SK-N-MC (cell line): ENCODE measurements at regions not wholly inside any gene's neighbourhood (a gene's known extent, or its start where the extent isn't known, plus 50 kb on each side); places are given as distances from the start of the nearest gene placed in this dataset.

Source experiments
- DNase-seq: peaks from one replicate; pipeline ENCODE4 v3.0.0-alpha.2; 2011; ENCODE audit warnings: low read depth, low spot score
- H3K27ac ChIP-seq: fragments of 200-600 bp; sonication (generic); 2 replicates; pipeline ENCODE4 v1.5.1; 2016; ENCODE audit warnings: mixed run types
- H3K36me3 ChIP-seq: fragments of 200-600 bp; sonication (generic); 2 replicates; pipeline ENCODE4 v1.6.1; 2017; ENCODE audit warnings: antibody characterized with exemption, low read length, mixed read lengths; ENCODE audit not compliant: insufficient read depth
- H3K4me3 ChIP-seq: fragments of 200-600 bp; sonication (generic); 2 replicates; pipeline ENCODE4 v1.5.1; 2016
- H3K9ac ChIP-seq: fragments of 200-600 bp; sonication (generic); 2 replicates; pipeline ENCODE4 v1.8.0; 2017; ENCODE audit warnings: mixed run types, mixed read lengths; ENCODE audit not compliant: insufficient read length
- H3K9me3 ChIP-seq: fragments of 200-600 bp; sonication (generic); 2 replicates; pipeline ENCODE4 v1.6.1; 2017; ENCODE audit warnings: low read depth, mild to moderate bottlenecking, antibody characterized with exemption, low read length, moderate library complexity, mixed read lengths
- EZH2 ChIP-seq: fragments of 200-600 bp; sonication (generic); IDR thresholded peaks from one replicate; pipeline ENCODE4 v1.6.1; 2017; ENCODE audit warnings: antibody characterized with exemption
- FOXP2 ChIP-seq: optimal IDR thresholded peaks from 2 replicates; pipeline ENCODE3; 2011; ENCODE audit warnings: mild to moderate bottlenecking, moderate library complexity; ENCODE audit not compliant: insufficient read depth; ENCODE audit errors: extremely low read length, control extremely low read depth
- POLR2AphosphoS5 ChIP-seq: IDR thresholded peaks from 2 replicates; pipeline ENCODE4 v1.6.1; 2012; ENCODE audit warnings: mild to moderate bottlenecking, low read depth, low read length, borderline replicate concordance

DNA sequence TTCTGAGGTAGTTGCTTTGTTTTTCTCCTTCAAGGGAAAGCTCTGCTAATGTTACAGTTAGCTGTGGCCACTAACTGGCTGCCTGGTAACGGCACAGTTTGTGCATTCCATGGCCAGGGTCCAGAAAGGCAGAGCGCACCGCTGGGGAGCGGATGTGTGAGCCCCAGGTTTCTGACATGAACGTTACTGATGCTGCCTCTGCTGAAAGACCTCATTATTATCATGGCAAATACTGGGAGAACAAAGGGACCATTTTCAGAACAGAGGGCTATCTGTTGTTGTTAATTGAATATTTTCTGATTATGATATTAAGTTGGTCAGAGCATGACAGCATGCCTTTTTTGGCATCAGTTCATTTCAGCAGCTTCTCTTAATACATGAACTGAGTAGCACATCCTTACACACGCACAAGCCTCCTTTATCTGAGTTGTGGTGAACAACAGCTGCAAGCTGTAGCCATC lies 134.1 kb downstream of the NUDT12 start:
- no peak for DNase-seq
- Histone ChIP-seq H3K4me3 (no peak overlapping the region), H3K36me3 (no peaks in the 10 kb centered on the region), H3K9ac (no peak overlapping the region), H3K27ac (no peak overlapping the region), H3K9me3 (no peaks in the 10 kb centered on the region)
- TF ChIP-seq POLR2AphosphoS5 = no peak
- TF ChIP-seq FOXP2 = no peak
- TF ChIP-seq EZH2 = no peak

DNA sequence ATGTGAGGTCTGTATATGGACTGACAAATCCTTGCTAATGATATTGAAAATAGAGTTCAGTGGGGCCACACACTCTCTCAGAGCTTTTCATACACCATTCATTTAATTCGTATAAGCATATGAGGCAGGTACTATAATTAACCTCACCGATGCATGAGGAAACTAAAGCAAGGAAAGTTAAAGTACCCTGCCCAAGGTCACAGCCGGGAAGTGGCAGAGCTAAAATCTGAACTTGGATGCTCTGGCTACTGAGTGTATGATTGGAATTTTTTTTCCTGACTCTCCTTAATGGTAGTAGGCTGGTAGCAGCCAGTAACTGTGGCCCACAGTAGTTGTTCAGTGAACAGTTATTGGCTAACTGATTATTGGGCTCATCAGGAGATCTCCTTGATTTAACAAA lies 135.3 kb downstream of the NUDT12 start:
- no peaks in the 10 kb centered on the region for H3K9me3 ChIP-seq
- H3K4me3 ChIP-seq = no peak overlapping the region
- TF ChIP-seq EZH2 (no peak), FOXP2 (no peak), POLR2AphosphoS5 (no peak)
- H3K27ac ChIP-seq = no peak overlapping the region
- no peaks in the 10 kb centered on the region for H3K36me3 ChIP-seq
- H3K9ac ChIP-seq = no peak overlapping the region
- no peak for DNase-seq

DNA sequence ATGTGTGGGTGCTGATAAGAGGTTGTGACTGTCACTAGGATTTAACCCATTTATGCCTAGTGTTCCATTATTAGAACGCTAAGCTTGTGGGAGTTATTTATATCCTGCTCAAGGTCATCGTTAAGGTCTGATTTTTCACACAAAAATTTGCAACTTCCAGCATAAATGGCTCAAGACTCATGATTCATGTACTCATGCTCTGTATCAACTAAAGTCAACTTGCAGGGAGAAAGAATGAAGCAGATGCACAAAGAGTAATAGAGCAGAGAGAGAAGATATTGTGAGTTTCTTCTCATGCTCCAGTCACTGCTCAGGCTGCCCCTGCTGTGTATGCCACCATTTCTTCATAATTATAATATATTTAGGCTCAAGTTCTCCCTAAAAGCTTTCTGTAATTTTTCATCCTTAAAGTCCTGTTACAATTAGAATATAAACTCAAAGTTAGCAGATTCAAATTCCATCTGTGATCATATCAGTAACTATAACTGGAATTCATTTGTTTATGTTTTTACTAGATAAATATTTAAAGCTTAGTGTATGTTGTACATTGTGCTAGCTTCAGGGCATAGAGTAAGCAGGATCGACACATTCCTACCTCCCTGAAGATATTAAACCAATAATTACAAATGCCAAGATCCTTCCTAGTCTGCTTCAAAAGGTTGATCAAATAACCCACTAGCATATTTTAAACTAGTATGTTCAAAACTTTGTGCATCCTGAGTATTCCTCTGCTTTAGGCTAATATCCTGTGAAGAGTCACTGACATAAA lies 136.7 kb downstream of the NUDT12 start:
- H3K9me3 ChIP-seq = no peaks in the 10 kb centered on the region
- H3K9ac ChIP-seq = no peak overlapping the region
- no peaks in the 10 kb centered on the region for H3K36me3 ChIP-seq
- H3K27ac ChIP-seq = peak overlapping the region; percentile 39; the same call in 1 of the 2 replicates
- H3K4me3 ChIP-seq = no peak overlapping the region; the same call in 1 of the 2 replicates
- no peak for DNase-seq
- no peak for TF ChIP-seq EZH2
- TF ChIP-seq POLR2AphosphoS5 = no peak
- TF ChIP-seq FOXP2 = no peak

DNA sequence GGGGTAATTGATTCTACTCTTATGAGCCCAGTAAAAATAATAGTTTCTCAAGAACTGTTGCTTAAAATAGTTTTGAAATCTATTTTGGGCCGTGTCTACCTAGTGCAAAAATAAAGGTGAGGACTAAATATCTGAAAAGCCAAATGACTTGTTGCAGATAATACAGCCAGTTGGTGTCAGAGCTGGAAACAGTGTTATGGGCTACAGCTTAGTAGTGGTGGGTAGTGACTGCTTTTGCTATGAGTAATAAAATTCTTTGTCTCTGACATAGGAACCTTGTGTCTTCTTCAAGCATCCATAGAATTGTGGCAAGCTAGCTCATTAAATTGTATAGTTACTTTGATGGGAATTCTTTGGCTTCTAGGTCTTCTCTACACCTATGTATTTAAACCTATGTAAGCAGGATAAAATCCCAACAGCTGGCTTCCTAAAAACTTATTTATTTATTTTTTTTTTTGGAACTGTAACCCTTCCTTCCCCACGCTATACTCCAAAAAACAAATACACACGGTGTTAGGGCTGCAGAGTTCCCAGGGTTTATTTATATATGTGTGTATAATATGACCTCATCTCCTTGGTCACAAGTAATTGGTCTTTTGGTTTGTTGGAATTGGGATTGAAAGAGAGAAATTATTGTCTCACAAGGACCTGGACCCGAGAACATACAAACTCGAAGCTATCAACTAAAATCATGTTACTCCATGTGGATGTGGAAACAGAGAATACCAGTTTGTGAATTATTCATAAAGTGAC lies 138.0 kb downstream of the NUDT12 start:
- no peak overlapping the region for H3K4me3 ChIP-seq
- H3K9me3 ChIP-seq = no peaks in the 10 kb centered on the region
- DNase-seq = no peak
- no peak overlapping the region for H3K27ac ChIP-seq
- H3K9ac ChIP-seq = no peak overlapping the region
- H3K36me3 ChIP-seq = no peaks in the 10 kb centered on the region
- TF ChIP-seq FOXP2 = no peak
- TF ChIP-seq POLR2AphosphoS5 = no peak
- TF ChIP-seq EZH2 = no peak

DNA sequence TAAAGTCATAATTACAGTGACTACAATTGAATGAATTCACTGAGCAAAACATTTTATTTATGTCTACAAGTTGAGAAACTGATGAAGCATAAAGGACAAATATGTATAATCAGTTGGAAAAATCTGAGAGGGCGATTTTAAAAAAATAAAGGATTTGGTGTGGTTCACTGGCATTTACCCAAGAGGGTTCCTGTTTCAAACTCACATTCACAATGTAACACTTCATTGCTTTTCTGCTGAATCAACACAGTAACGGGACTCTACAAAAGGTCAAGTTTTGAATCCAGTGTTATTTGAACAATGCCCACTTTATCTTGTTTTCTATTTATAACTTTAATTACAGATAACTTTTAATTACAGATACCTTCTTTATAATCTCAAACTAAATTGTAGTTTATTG lies 138.6 kb downstream of the NUDT12 start:
- no peak overlapping the region for H3K9ac ChIP-seq
- H3K9me3 ChIP-seq = no peaks in the 10 kb centered on the region
- no peak overlapping the region for H3K27ac ChIP-seq
- no peaks in the 10 kb centered on the region for H3K36me3 ChIP-seq
- no peak for DNase-seq
- TF ChIP-seq POLR2AphosphoS5 (no peak), EZH2 (no peak), FOXP2 (no peak)
- H3K4me3 ChIP-seq = no peak overlapping the region

DNA sequence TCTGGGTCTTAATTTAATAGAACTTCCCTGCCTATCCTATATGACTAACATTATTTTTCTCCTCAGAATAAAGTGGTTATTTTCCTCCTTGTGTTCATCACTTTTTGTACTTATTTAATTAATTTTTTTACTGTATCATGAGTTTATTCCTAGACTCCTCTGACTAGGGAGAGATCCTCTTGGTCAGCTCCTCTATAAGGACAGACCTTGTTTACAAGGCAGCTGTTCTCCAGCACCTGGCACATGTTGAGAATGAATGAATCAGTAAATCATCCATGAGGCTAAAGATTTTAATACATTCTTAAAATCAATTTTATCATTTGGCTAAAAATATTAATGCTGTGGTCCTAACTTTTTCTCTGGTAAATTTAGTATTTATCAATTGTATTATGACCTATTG lies 139.8 kb downstream of the NUDT12 start:
- DNase-seq = no peak
- Histone ChIP-seq H3K9me3 (no peaks in the 10 kb centered on the region), H3K9ac (no peak overlapping the region), H3K4me3 (no peak overlapping the region), H3K27ac (no peak overlapping the region), H3K36me3 (no peaks in the 10 kb centered on the region)
- no peak for TF ChIP-seq EZH2
- TF ChIP-seq POLR2AphosphoS5 = no peak
- TF ChIP-seq FOXP2 = no peak

DNA sequence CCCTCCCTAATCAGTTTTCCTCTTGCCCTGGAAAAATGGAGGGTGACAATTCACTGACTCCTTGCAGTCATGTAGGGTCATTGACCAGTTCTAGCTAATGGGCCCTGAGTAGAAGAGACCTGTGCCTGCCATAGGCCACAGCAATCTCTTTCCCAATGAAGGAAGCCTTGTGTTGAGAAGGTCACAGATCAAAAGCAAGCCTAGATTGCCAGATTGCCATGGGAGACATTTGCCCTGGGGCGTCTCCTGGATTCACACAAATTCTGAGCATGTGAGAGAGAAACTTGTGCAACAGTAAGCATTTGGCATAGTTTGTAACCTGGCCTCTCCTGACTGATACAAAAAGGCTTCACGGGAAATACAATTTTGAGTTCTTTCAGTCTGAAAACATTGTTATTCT lies 148.0 kb downstream of the NUDT12 start:
- Histone ChIP-seq H3K36me3 (no peaks in the 10 kb centered on the region), H3K27ac (no peak overlapping the region), H3K9ac (no peak overlapping the region), H3K9me3 (no peaks in the 10 kb centered on the region), H3K4me3 (no peak overlapping the region)
- DNase-seq = no peak
- TF ChIP-seq FOXP2 (no peak), EZH2 (no peak), POLR2AphosphoS5 (no peak)

DNA sequence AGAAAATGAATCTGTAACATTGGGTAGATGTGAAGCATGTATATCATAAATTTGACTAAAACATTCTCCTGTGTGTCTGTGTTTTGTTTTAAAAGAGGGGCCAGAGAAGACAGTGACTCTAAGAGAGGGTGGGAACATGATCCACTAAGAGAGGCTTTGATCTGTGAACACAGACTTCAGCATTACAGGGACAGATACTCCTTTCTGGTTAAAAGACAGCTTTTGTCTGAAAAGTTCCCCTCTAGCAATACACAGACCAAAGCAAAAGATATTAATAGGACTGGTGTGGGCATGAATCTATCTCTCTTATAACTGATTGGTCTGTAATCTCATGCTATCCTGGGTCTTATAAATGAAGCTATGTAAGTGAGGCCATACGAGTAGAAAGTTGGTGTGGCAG lies 150.9 kb downstream of the NUDT12 start:
- no peak for TF ChIP-seq FOXP2
- TF ChIP-seq EZH2 = no peak
- TF ChIP-seq POLR2AphosphoS5 = no peak
- H3K9ac ChIP-seq = no peak overlapping the region
- DNase-seq = no peak
- no peak overlapping the region for H3K4me3 ChIP-seq
- no peaks in the 10 kb centered on the region for H3K36me3 ChIP-seq
- H3K27ac ChIP-seq = no peak overlapping the region
- H3K9me3 ChIP-seq = no peaks in the 10 kb centered on the region

DNA sequence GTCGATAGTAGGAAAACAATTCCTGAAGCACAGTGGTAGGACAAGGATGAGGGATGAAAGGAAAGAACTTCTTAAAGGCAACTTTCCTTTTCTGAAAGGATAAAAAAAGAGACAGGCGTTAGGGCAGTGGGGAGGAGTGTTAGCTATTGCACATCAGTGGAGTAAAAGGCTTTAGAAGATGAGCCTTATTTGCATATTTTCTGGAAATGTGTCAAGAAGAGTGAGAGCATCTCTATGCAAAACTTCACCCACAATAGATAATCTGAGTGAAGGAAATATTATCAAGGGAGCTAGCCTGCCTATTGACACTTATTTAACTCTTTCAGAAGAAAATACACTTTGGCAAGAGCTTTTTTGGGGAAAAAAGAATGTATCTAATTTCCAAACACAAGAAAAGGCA lies 151.6 kb downstream of the MACIR start:
- Histone ChIP-seq H3K36me3 (no peaks in the 10 kb centered on the region), H3K27ac (no peak overlapping the region), H3K4me3 (no peak overlapping the region), H3K9me3 (no peaks in the 10 kb centered on the region), H3K9ac (no peak overlapping the region)
- DNase-seq = no peak
- TF ChIP-seq EZH2 (no peak), POLR2AphosphoS5 (no peak), FOXP2 (no peak)
